GDM1 (cell line): ENCODE measurements at regions not wholly inside any gene's neighbourhood (a gene's known extent, or its start where the extent isn't known, plus 50 kb on each side); places are given as distances from the start of the nearest gene placed in this dataset.

Experiments
- DNase-seq: peaks from one replicate; lab custom pipeline; 2025; lab: John Stamatoyannopoulos, UW

- DNase-seq, result no peak
These were observed 64.0 kb downstream of the BMP2 start for GRCh38 chr20:6831461-6831860.

- DNase-seq, result no peak
These were observed 65.3 kb downstream of the BMP2 start for GRCh38 chr20:6832811-6833210.

GRCh38 chr20:6835609-6836008 is 68.1 kb downstream of the BMP2 start:
- no peak for DNase-seq

GRCh38 chr20:6836821-6837374 is 69.4 kb downstream of the BMP2 start:
- no peak for DNase-seq

GRCh38 chr20:6837730-6838129 is 70.2 kb downstream of the BMP2 start:
- no peak for DNase-seq

- no peak for DNase-seq
These were observed 70.8 kb downstream of the BMP2 start for GRCh38 chr20:6838181-6838826.

- DNase-seq, result no peak
These were observed 73.6 kb downstream of the BMP2 start for GRCh38 chr20:6841128-6841527.

- no peak for DNase-seq
These were observed 77.7 kb downstream of the BMP2 start for GRCh38 chr20:6845141-6845540.

- no peak for DNase-seq
These were observed 80.6 kb downstream of the BMP2 start for GRCh38 chr20:6848041-6848440.

GRCh38 chr20:6848992-6849391 is 81.5 kb downstream of the BMP2 start:
- DNase-seq, result no peak

- no peak for DNase-seq
These were observed 83.7 kb downstream of the BMP2 start for GRCh38 chr20:6851136-6851535.

- DNase-seq, result no peak
These were observed 85.0 kb downstream of the BMP2 start for GRCh38 chr20:6852478-6852877.

GRCh38 chr20:6855104-6855503 is 87.6 kb downstream of the BMP2 start:
- no peak for DNase-seq

GRCh38 chr20:6855796-6856195 is 88.3 kb downstream of the BMP2 start:
- DNase-seq, result no peak

GRCh38 chr20:6857927-6858326 is 90.4 kb downstream of the BMP2 start:
- DNase-seq, result no peak

GRCh38 chr20:6863355-6863754 is 95.9 kb downstream of the BMP2 start:
- DNase-seq, result no peak

- DNase-seq, result no peak
These were observed 96.3 kb downstream of the BMP2 start for GRCh38 chr20:6863798-6864201.

- DNase-seq, result no peak
These were observed 97.3 kb downstream of the BMP2 start for GRCh38 chr20:6864740-6865139.

GRCh38 chr20:6866741-6867140 is 99.3 kb downstream of the BMP2 start:
- DNase-seq, result no peak

GRCh38 chr20:6868861-6869260 is 101.4 kb downstream of the BMP2 start:
- DNase-seq, result peak; percentile 18

GRCh38 chr20:6870559-6870958 is 103.1 kb downstream of the BMP2 start:
- no peak for DNase-seq

GRCh38 chr20:6877633-6878032 is 110.1 kb downstream of the BMP2 start:
- no peak for DNase-seq

- DNase-seq, result no peak
These were observed 115.2 kb downstream of the BMP2 start for GRCh38 chr20:6882561-6883291.

GRCh38 chr20:6884114-6884513 is 116.6 kb downstream of the BMP2 start:
- DNase-seq, result no peak
